ENCODE measurements at regions not wholly inside any gene's neighbourhood (a gene's known extent, or its start where the extent isn't known, plus 50 kb on each side); places are given as distances from the start of the nearest gene placed in this dataset.

DNA sequence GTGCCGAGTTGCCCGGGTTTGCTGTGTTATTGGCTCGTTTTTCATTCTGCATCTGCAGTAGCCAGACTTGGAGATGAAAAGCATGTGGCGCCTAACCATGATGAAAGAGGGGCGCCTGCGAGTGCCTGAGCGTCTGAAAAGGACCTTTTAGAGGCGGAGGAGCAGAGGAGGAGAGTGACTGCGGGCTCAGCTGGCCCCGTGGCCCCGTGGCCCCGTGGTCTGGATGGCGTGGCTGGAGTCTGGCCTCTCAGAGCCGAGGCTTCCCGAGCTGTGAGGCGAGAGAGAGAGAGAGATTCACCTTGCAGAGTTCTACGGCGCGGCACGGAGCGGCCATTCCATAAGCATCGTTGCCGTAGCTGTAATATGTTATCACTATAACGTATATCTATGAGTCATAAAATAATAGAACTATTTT lies 55.3 kb upstream of the RNU6ATAC start:
- TF ChIP-seq, protein P1, sequence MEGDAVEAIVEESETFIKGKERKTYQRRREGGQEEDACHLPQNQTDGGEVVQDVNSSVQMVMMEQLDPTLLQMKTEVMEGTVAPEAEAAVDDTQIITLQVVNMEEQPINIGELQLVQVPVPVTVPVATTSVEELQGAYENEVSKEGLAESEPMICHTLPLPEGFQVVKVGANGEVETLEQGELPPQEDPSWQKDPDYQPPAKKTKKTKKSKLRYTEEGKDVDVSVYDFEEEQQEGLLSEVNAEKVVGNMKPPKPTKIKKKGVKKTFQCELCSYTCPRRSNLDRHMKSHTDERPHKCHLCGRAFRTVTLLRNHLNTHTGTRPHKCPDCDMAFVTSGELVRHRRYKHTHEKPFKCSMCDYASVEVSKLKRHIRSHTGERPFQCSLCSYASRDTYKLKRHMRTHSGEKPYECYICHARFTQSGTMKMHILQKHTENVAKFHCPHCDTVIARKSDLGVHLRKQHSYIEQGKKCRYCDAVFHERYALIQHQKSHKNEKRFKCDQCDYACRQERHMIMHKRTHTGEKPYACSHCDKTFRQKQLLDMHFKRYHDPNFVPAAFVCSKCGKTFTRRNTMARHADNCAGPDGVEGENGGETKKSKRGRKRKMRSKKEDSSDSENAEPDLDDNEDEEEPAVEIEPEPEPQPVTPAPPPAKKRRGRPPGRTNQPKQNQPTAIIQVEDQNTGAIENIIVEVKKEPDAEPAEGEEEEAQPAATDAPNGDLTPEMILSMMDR (IDR thresholded peaks at IDR 0.05; ENCODE audit: low read depth, low read length, missing input control): no peak
- no peak for TF ChIP-seq TAF1 (conservative IDR thresholded peaks at IDR 0.05)
- no peak for TF ChIP-seq SP1 (IDR thresholded peaks at IDR 0.05)
- TF ChIP-seq, protein P2, sequence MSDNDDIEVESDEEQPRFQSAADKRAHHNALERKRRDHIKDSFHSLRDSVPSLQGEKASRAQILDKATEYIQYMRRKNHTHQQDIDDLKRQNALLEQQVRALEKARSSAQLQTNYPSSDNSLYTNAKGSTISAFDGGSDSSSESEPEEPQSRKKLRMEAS (IDR thresholded peaks at IDR 0.05): no peak
- TF ChIP-seq RAD21 (IDR thresholded peaks at IDR 0.05): no peak
- no peak for TF ChIP-seq FOXA1 (IDR thresholded peaks at IDR 0.05)
- no peak for TF ChIP-seq EGR1 (IDR thresholded peaks at IDR 0.05; ENCODE audit: low read depth in 2 of 2)
- TF ChIP-seq GABPA (IDR thresholded peaks at IDR 0.05 in 1 of 2, conservative IDR thresholded peaks at IDR 0.05 in 1 of 2): no peak
- TF ChIP-seq, protein P3, sequence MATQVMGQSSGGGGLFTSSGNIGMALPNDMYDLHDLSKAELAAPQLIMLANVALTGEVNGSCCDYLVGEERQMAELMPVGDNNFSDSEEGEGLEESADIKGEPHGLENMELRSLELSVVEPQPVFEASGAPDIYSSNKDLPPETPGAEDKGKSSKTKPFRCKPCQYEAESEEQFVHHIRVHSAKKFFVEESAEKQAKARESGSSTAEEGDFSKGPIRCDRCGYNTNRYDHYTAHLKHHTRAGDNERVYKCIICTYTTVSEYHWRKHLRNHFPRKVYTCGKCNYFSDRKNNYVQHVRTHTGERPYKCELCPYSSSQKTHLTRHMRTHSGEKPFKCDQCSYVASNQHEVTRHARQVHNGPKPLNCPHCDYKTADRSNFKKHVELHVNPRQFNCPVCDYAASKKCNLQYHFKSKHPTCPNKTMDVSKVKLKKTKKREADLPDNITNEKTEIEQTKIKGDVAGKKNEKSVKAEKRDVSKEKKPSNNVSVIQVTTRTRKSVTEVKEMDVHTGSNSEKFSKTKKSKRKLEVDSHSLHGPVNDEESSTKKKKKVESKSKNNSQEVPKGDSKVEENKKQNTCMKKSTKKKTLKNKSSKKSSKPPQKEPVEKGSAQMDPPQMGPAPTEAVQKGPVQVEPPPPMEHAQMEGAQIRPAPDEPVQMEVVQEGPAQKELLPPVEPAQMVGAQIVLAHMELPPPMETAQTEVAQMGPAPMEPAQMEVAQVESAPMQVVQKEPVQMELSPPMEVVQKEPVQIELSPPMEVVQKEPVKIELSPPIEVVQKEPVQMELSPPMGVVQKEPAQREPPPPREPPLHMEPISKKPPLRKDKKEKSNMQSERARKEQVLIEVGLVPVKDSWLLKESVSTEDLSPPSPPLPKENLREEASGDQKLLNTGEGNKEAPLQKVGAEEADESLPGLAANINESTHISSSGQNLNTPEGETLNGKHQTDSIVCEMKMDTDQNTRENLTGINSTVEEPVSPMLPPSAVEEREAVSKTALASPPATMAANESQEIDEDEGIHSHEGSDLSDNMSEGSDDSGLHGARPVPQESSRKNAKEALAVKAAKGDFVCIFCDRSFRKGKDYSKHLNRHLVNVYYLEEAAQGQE (IDR thresholded peaks at IDR 0.05): no peak
- no peak for TF ChIP-seq ATF3 (IDR thresholded peaks at IDR 0.05)
